ENCODE measurements at regions not wholly inside any gene's neighbourhood (a gene's known extent, or its start where the extent isn't known, plus 50 kb on each side); places are given as distances from the start of the nearest gene placed in this dataset.
A peak's percentile ranks its signal among the peaks of the same experiment; 100 is the strongest.

- no peaks in the 10 kb centered on the region for H4K20me1 ChIP-seq (ENCODE audit: control insufficient read depth, extremely low read depth, insufficient read depth, low read length)
- H3K36me3 ChIP-seq (ENCODE audit: control insufficient read depth, insufficient read depth, low read length), result no peaks in the 10 kb centered on the region
- H3K9ac ChIP-seq (ENCODE audit: insufficient read depth, low read length), result no peak overlapping the region
- H3K4me3 ChIP-seq (replicated peaks in 1 of 4; ENCODE audit: control extremely low read depth in 1 of 4, insufficient read depth in 1 of 4, low read depth in 3 of 4, low read length in 4 of 4), result no peak overlapping the region
- no peaks in the 10 kb centered on the region for H3K27me3 ChIP-seq (ENCODE audit: control insufficient read depth, insufficient read depth, low read length)
- no peaks in the 10 kb centered on the region for H3K9me3 ChIP-seq (ENCODE audit: control insufficient read depth, insufficient read depth, low read depth, low read length)
- H3K27ac ChIP-seq (ENCODE audit: insufficient read depth, low read length), result no peak overlapping the region
- no peaks in the 10 kb centered on the region for H3K4me1 ChIP-seq (ENCODE audit: control insufficient read depth, extremely low read depth, insufficient read depth, low read length)
- no peak for DNase-seq (ENCODE audit: low read depth in 2 of 2)
- H3K79me2 ChIP-seq (ENCODE audit: control insufficient read depth, insufficient read depth, low read length), result no peaks in the 10 kb centered on the region
- TF ChIP-seq CTCF (conservative IDR thresholded peaks at IDR 0.05 in 1 of 2, IDR thresholded peaks at IDR 0.05 in 1 of 2; ENCODE audit: low read depth in 1 of 2, low read length in 2 of 2), result no peak
- no peak for TF ChIP-seq EZH2 (IDR thresholded peaks at IDR 0.05; ENCODE audit: low read length, missing control alignments)
- H2AFZ ChIP-seq (ENCODE audit: low read length), result no peak overlapping the region
- H3K4me2 ChIP-seq (ENCODE audit: extremely low read depth, insufficient read depth, low read length), result no peak overlapping the region
These were observed 571.0 kb downstream of the NR2F1-AS1 start for GRCh38 chr5:93010037-93010436.

GRCh38 chr5:93008502-93009207 is 572.4 kb downstream of the NR2F1-AS1 start:
- H4K20me1 ChIP-seq (ENCODE audit: control insufficient read depth, extremely low read depth, insufficient read depth, low read length), result no peaks in the 10 kb centered on the region
- H3K9ac ChIP-seq (ENCODE audit: insufficient read depth, low read length), result no peak overlapping the region
- H3K9me3 ChIP-seq (ENCODE audit: control insufficient read depth, insufficient read depth, low read depth, low read length), result no peaks in the 10 kb centered on the region
- H3K27me3 ChIP-seq (ENCODE audit: control insufficient read depth, insufficient read depth, low read length), result no peaks in the 10 kb centered on the region
- no peaks in the 10 kb centered on the region for H3K79me2 ChIP-seq (ENCODE audit: control insufficient read depth, insufficient read depth, low read length)
- H3K4me2 ChIP-seq (ENCODE audit: extremely low read depth, insufficient read depth, low read length), result no peak overlapping the region
- H3K4me1 ChIP-seq (ENCODE audit: control insufficient read depth, extremely low read depth, insufficient read depth, low read length), result no peaks in the 10 kb centered on the region
- no peak for TF ChIP-seq EZH2 (IDR thresholded peaks at IDR 0.05; ENCODE audit: low read length, missing control alignments)
- TF ChIP-seq CTCF (conservative IDR thresholded peaks at IDR 0.05 in 1 of 2, IDR thresholded peaks at IDR 0.05 in 1 of 2; ENCODE audit: low read depth in 1 of 2, low read length in 2 of 2), result no peak
- no peaks in the 10 kb centered on the region for H3K36me3 ChIP-seq (ENCODE audit: control insufficient read depth, insufficient read depth, low read length)
- peak in 1 of 2 donors; percentile 23 for DNase-seq (ENCODE audit: low read depth in 2 of 2)
- no peak overlapping the region for H3K4me3 ChIP-seq (replicated peaks in 1 of 4; ENCODE audit: control extremely low read depth in 1 of 4, insufficient read depth in 1 of 4, low read depth in 3 of 4, low read length in 4 of 4)
- no peak overlapping the region for H3K27ac ChIP-seq (ENCODE audit: insufficient read depth, low read length)
- H2AFZ ChIP-seq (ENCODE audit: low read length), result no peak overlapping the region

DNA sequence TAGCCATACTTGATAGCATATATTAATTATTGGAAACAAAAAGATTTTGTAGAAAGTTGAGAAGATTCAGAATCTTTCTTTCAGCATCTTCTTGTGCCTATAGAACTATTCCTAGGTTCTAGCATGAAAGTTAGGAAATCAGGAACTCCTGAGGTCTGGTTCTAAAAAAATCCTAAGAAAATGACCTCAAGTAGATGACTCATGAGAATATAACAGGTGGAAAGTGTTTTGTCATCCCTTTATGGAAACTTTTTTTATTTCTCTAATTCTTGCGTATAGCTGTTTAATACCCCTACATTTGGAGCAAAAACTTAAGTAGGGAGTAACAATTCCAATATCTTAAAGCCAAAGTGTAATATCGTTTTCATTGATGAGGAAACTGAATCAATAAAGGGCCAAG is 574.1 kb downstream of the NR2F1-AS1 start:
- no peaks in the 10 kb centered on the region for H4K20me1 ChIP-seq (ENCODE audit: control insufficient read depth, extremely low read depth, insufficient read depth, low read length)
- no peak overlapping the region for H3K27ac ChIP-seq (ENCODE audit: insufficient read depth, low read length)
- no peaks in the 10 kb centered on the region for H3K27me3 ChIP-seq (ENCODE audit: control insufficient read depth, insufficient read depth, low read length)
- H3K36me3 ChIP-seq (ENCODE audit: control insufficient read depth, insufficient read depth, low read length), result no peaks in the 10 kb centered on the region
- H3K4me3 ChIP-seq (replicated peaks in 1 of 4; ENCODE audit: control extremely low read depth in 1 of 4, insufficient read depth in 1 of 4, low read depth in 3 of 4, low read length in 4 of 4), result no peak overlapping the region
- DNase-seq (ENCODE audit: low read depth in 2 of 2), result peak in 1 of 2 donors; percentile 26
- no peaks in the 10 kb centered on the region for H3K9me3 ChIP-seq (ENCODE audit: control insufficient read depth, insufficient read depth, low read depth, low read length)
- no peaks in the 10 kb centered on the region for H3K4me1 ChIP-seq (ENCODE audit: control insufficient read depth, extremely low read depth, insufficient read depth, low read length)
- TF ChIP-seq CTCF (conservative IDR thresholded peaks at IDR 0.05 in 1 of 2, IDR thresholded peaks at IDR 0.05 in 1 of 2; ENCODE audit: low read depth in 1 of 2, low read length in 2 of 2) (no peak), EZH2 (IDR thresholded peaks at IDR 0.05; ENCODE audit: low read length, missing control alignments) (no peak)
- H3K4me2 ChIP-seq (ENCODE audit: extremely low read depth, insufficient read depth, low read length), result no peak overlapping the region
- H3K9ac ChIP-seq (ENCODE audit: insufficient read depth, low read length), result no peak overlapping the region
- no peaks in the 10 kb centered on the region for H3K79me2 ChIP-seq (ENCODE audit: control insufficient read depth, insufficient read depth, low read length)
- H2AFZ ChIP-seq (ENCODE audit: low read length), result no peak overlapping the region

All from fibroblast of lung (primary cell).